ENCODE measurements at regions not wholly inside any gene's neighbourhood (a gene's known extent, or its start where the extent isn't known, plus 50 kb on each side); places are given as distances from the start of the nearest gene placed in this dataset.

DNA sequence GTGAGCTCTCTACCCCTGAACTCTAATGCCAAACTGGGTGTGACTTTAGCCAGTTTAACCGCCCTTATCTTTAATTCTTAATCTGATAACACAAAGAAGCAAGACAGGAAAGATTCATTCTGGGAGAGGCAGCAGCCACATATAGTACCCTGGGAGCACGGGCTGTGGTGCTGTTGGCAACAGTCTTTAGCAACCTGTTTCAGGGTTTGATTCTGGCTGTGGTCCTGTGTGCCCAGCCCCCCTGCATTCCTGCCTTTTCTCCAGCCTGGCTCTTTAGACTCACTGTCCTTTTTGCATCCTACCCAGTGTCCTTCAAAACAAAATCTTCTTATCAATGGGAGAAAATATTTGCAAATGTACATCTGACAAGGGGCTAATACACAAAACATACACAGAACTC lies 275.2 kb downstream of the GXYLT1 start:
- DNase-seq, result no peak

DNA sequence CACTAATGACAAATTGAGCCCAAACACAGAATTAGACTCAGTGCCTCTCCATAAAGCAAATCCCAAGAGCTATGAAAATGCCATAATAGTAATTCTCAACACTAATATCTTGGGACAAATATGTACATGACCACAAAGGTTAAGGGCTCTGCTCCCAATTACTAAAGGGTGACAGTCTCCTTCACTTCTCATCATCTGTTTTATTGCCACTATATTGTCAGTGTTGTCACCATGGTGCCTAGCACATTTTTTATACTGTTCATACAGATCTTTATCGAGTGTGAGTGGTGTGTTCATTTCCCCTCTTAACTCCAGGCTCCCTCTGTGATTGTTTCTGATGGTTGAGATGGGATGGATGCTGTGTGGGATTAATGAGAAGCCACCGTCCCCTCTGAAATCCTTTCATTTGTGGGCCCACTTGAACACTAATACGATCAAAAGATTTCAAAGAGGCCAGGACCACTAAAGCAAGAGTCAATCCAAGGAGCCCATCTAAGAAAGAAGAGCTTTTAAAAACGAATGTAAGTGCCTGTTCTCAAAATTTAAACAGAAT lies 277.7 kb downstream of the GXYLT1 start:
- DNase-seq, result no peak

- DNase-seq, result peak; percentile 15
These were observed 288.4 kb downstream of the GXYLT1 start for GRCh38 chr12:41856228-41856627.

DNA sequence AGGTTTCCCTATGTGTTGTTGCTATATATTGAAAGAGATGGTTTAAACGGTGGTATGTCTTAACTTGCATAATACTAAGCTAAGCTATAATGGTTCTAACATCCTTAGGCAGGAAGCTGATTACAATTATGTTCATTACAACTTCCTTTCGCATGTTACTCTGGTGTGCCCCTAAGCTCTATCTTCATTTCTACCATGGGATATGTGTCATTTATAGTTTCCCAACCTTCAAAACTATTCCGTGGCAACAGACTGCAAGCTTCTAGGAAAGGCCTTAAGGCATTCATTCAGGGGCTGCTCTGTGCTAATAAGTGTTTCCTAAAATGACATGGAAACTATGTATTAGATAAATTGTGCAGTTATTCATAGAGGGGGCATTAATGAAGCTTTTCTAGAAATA lies 294.6 kb downstream of the GXYLT1 start:
- DNase-seq, result no peak

- no peak for DNase-seq
These were observed 298.0 kb downstream of the GXYLT1 start for GRCh38 chr12:41846718-41847117.

DNA sequence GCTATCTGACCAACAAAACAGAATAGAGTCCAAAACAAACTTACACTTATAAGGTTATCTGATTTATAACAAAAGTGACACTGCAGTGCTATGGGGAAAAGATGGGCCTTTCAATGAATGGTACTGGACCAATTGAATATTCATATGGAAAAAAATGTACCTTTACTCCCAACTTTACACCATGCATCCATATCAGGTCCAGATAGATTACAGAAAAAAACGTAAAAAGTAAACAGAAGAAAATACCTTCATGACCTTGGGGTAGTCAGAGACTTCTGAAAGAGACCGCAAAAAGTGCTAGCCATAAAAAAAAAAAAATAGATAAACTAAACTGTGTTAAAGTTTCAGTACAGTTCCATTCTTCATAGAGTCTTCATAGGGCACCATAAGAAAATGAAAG lies 308.3 kb downstream of the GXYLT1 start:
- DNase-seq, result no peak

GRCh38 chr12:41835556-41835955 lies 309.1 kb downstream of the GXYLT1 start:
- DNase-seq, result no peak

DNA sequence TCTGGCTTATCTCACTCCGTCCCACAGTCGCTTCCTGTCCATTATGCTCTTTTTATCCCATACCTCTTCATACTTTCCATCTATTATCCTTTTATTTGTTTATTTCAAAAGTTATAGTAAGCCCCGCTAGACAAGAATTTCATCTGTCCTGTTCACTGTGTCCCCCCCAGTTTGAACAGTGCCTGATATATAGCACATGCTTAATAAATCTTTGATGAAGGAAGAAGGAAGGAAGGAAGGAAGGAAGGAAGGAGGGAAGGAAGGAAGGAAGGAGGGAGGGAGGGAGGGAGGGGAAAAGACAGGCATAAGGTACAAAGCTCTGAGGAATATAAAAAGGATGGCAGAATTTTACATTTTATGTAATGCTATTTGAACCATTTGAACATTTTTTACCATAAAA lies 324.7 kb downstream of the GXYLT1 start:
- DNase-seq, result no peak

GRCh38 chr12:41804026-41804425 lies 340.6 kb downstream of the GXYLT1 start:
- no peak for DNase-seq

GRCh38 chr12:41802803-41803202 lies 341.9 kb downstream of the GXYLT1 start:
- no peak for DNase-seq

GRCh38 chr12:41801261-41801660 lies 343.4 kb downstream of the GXYLT1 start:
- DNase-seq, result no peak

GRCh38 chr12:41799671-41800070 lies 345.0 kb downstream of the GXYLT1 start:
- no peak for DNase-seq

GRCh38 chr12:41795910-41796309 lies 348.8 kb downstream of the GXYLT1 start:
- DNase-seq, result no peak

DNA sequence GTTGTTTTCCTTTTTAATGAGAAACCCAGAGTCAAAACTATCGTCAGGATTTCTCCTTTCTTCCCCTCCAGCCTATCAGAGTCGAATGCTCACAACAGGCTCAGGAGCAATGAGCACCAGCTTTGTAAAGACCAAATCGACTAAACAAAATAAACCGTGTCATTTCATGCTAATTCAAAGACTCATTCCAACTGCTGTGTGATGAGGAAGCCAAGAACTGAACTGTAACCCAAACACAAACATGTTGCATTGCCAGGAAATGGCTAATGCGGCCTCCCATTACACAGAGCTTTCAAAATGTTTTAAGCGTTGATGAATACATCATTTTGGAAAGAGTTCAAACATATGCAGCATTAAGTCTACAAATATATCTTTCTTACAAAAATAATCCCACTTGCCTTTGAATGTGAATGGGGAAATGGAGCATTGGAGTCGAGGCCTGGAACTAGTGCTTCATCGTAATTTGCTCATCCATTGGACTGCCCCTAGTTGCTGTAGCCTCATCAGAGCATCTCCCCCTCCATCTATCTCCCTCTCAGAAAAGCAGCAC lies 349.5 kb downstream of the GXYLT1 start:
- DNase-seq, result no peak

GRCh38 chr12:41794336-41794735 lies 350.3 kb downstream of the GXYLT1 start:
- DNase-seq, result no peak

DNA sequence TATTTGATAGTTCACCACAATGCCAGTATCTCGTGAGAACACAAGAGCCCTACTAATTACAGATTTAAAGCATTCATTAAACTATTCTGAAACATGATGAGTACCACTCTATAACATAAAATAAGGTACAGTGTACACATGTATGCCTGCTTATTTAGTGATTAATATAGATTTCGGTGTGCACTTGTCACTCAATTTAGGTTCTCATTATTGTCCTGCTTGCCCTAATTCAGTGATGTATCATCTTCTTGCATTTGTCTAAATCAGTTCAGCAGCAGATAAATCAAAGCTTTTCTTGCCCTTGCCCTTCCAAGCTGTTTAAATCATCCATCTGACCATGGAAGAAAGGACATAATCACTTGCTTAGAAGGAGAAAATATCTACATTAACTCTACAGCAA lies 359.7 kb downstream of the GXYLT1 start:
- no peak for DNase-seq

DNA sequence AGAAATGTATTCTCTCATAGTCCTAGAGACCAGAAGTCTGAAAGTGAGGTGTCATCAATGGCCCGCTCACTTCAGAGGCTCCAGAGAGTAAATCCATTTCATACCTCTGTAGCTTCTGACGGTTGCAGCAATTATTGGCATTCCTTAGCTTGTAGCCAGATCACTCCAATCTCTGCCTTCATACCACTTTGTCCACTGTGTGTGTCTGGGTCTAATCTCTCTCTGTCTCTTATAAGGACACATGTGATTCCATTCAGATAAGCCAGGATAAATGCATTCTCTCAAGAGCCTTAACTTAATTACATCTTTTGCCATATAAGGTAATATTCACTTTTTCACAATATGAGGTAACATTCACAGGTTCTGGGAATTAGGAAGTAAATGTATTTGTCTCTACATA lies 365.7 kb downstream of the GXYLT1 start:
- DNase-seq, result no peak

DNA sequence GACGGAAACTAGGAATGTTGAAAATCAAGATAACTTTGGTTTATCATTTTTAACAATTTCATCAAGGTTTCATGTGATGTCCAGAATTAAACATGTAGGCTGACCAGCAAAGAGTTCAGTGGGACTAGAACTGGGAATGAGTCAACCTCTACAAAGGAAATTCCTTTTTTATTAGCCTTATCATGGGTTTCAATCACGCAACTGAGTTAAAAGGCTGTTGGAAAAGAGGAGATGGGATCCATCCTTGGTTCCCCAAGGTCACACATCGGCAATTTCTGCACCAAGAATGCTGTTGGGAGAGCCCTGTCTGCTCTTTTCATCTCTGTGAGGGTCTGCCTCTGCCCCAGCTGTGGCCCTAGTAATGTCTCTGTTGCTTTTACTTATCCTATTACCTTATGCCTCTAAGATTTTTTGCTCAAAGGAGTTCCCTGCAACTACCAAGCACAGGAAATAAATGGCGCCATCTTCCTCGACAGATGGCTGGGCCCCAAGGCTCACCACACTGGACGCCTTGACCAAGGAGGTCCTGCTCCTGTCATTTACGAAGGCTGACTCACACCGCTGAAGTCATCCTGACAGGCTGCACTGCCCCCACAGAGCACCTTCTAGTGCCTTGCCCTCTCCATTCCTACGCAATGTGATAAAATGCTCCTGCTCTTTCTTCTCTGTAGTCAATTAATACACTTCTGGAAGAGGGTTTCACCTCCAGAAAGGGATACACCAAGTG lies 367.4 kb downstream of the GXYLT1 start:
- DNase-seq, result no peak

DNA sequence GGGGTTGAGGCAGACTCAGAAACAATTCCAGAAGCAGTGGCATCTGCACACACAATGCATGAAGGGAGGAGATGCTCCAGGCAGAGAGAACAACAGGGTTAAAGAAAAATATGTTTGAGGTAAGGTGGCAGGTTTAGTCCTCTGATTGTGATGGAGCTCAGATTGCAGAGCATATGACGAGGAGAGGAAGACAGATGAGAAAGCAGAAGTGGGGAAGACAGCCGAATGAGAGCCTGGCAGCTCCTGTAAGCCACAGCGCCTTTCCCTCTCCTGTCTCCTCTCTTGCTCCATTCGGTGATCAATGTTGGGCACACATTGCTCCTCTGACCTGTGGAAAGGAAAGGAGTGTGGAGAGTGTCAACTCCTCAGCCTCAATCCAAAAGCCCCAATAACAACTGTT lies 372.2 kb downstream of the GXYLT1 start:
- no peak for DNase-seq

GRCh38 chr12:41769810-41770209 lies 374.9 kb downstream of the GXYLT1 start:
- no peak for DNase-seq

- no peak for DNase-seq
These were observed 376.2 kb downstream of the GXYLT1 start for GRCh38 chr12:41768456-41768855.

DNA sequence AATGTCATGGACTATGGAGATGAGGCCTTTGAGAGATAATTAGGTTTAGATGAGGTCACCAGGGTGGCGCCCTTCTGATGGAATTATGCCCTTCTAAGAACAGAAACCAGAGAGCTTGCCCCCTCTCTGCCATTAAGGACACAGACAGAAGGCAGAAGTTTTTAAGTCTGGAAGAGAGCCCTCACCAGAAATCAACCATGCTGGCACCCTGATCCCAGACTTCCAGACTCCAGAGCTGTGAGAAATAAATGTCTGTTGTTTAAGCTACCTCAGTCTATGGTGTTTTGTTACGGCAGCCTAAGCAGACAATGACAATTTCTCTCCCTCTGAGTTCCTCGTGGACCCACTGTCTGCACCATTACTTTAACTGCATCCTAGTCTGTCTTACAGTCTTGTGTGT lies 382.0 kb downstream of the GXYLT1 start:
- no peak for DNase-seq

GRCh38 chr12:41745593-41745992 lies 399.1 kb downstream of the GXYLT1 start:
- DNase-seq, result no peak

- DNase-seq, result no peak
These were observed 400.8 kb downstream of the GXYLT1 start for GRCh38 chr12:41743835-41744234.

- no peak for DNase-seq
These were observed 405.6 kb downstream of the GXYLT1 start for GRCh38 chr12:41739066-41739465.

All from NCI-H524 treated with DMSO at 0.1 percent for 48 hours (cell line).